Aorta (tissue), 5 donors: ENCODE measurements at regions not wholly inside any gene's neighbourhood (a gene's known extent, or its start where the extent isn't known, plus 50 kb on each side); places are given as distances from the start of the nearest gene placed in this dataset.

Experiments
- ATAC-seq: fragments of 200-7000 bp; cut with Tn5 transposase; one replicate; pipeline ENCODE4 v1.9.1; 2022; ENCODE audit warnings: moderate library complexity; ENCODE audit not compliant: low FRiP score
- DNase-seq, 2 donors: peaks; one replicate each; pipeline ENCODE4 v3.0.0-alpha.2; 2020
- H3K27ac ChIP-seq, 2 donors: one replicate each; pipeline ENCODE4 v1.5.1; 2013; ENCODE audit warnings: low read length in 2 of 2, mild to moderate bottlenecking in 2 of 2, moderate library complexity in 2 of 2, control low read depth in 1 of 2, inconsistent platforms in 1 of 2, low read depth in 1 of 2
- H3K27me3 ChIP-seq, 2 donors: one replicate each; pipeline ENCODE4 v1.6.1; 2013; ENCODE audit warnings: control low read depth in 1 of 2, low read length in 1 of 2, mild to moderate bottlenecking in 1 of 2, moderate library complexity in 1 of 2; ENCODE audit not compliant: insufficient read depth in 2 of 2, control insufficient read depth in 1 of 2
- H3K36me3 ChIP-seq, 2 donors: one replicate each; pipeline ENCODE4 v1.6.1; 2013; ENCODE audit warnings: control low read depth in 1 of 2, low read length in 1 of 2, mild to moderate bottlenecking in 1 of 2; ENCODE audit not compliant: insufficient read depth in 2 of 2, control insufficient read depth in 1 of 2
- H3K4me1 ChIP-seq, 2 donors: one replicate each; pipeline ENCODE4 v1.6.1; 2013; ENCODE audit warnings: low read length in 2 of 2, control low read depth in 1 of 2, mild to moderate bottlenecking in 1 of 2, moderate library complexity in 1 of 2; ENCODE audit not compliant: insufficient read depth in 2 of 2, control insufficient read depth in 1 of 2
- H3K4me3 ChIP-seq, 2 donors: one replicate each; pipeline ENCODE4 v1.5.1; 2013; ENCODE audit warnings: low read length in 2 of 2, control low read depth in 1 of 2, mild to moderate bottlenecking in 1 of 2
- H3K9me3 ChIP-seq: one replicate; pipeline ENCODE4 v1.6.1; 2013; ENCODE audit warnings: mild to moderate bottlenecking, low read length; ENCODE audit not compliant: control insufficient read depth
- WGBS, 2 donors: extraction: QIAGEN DNeasy Blood & Tissue Kit; methylation state at CpG; one replicate each; pipeline ENCODE4 v1.1.7; 2013; 5-methylcytosine and 5-hydroxymethylcytosine counted together
- intact Hi-C, 2 donors: fragments of 100-400 bp; cut with DNase I; formaldehyde crosslinking; loops; one replicate each; pipeline versions ENCODE4 v1.14.2 to v1.15.0; 2022
- donor health status: healthy with polysubstance abuse.
- donor health status: Bipolar disorder and iron deficiency.
- donor health status: DM: no; HTN: no; CAD: no.
- donor health status: DM: no; HTN: no; CAD: no.
- donor health status: DM: yes; HTN: yes; CAD: no.

GRCh38 chr10:91120348-91120747 lies 100.1 kb upstream of the PCGF5 start:
- ATAC-seq (no peak), DNase-seq (no peak)
- Histone ChIP-seq H3K27ac (no peak overlapping the region), H3K4me1 (peaks cover 0 to 4% of the 10 kb centered on the region in 2 donors), H3K9me3 (no peaks in the 10 kb centered on the region), H3K4me3 (no peak overlapping the region), H3K27me3 (no peaks in the 10 kb centered on the region), H3K36me3 (no peaks in the 10 kb centered on the region)
- 45 to 47% methylated on average over 2 of the region's 2 CpGs for WGBS, 2 donors
- intact Hi-C loops: no loop called here

GRCh38 chr10:91123261-91123660 lies 97.2 kb upstream of the PCGF5 start:
- H3K27me3 ChIP-seq: no peaks in the 10 kb centered on the region
- no peak overlapping the region for H3K4me3 ChIP-seq
- WGBS, 2 donors: 45 to 62% methylated on average over 5 of the region's 5 CpGs
- H3K27ac ChIP-seq: no peak overlapping the region
- ATAC-seq (no peak), DNase-seq (no peak)
- H3K36me3 ChIP-seq: no peaks in the 10 kb centered on the region
- H3K9me3 ChIP-seq: no peaks in the 10 kb centered on the region
- intact Hi-C loops: no loop called here
- H3K4me1 ChIP-seq: no peaks in the 10 kb centered on the region

GRCh38 chr10:91124016-91124415 lies 96.4 kb upstream of the PCGF5 start:
- intact Hi-C loops: no loop called here
- Histone ChIP-seq H3K36me3 (no peaks in the 10 kb centered on the region), H3K4me1 (no peaks in the 10 kb centered on the region), H3K4me3 (no peak overlapping the region), H3K27me3 (no peaks in the 10 kb centered on the region), H3K27ac (no peak overlapping the region), H3K9me3 (no peaks in the 10 kb centered on the region)
- DNase-seq (no peak), ATAC-seq (no peak)
- WGBS, 2 donors: 83 to 90% methylated on average over 2 of the region's 2 CpGs

GRCh38 chr10:91126471-91126870 lies 94.0 kb upstream of the PCGF5 start:
- Histone ChIP-seq H3K4me1 (no peaks in the 10 kb centered on the region), H3K27me3 (no peaks in the 10 kb centered on the region), H3K4me3 (no peak overlapping the region), H3K9me3 (no peaks in the 10 kb centered on the region), H3K27ac (no peak overlapping the region), H3K36me3 (no peaks in the 10 kb centered on the region)
- DNase-seq (no peak), ATAC-seq (no peak)
- WGBS, 2 donors: 93 to 95% methylated on average over 2 of the region's 2 CpGs
- intact Hi-C loops: no loop called here

DNA sequence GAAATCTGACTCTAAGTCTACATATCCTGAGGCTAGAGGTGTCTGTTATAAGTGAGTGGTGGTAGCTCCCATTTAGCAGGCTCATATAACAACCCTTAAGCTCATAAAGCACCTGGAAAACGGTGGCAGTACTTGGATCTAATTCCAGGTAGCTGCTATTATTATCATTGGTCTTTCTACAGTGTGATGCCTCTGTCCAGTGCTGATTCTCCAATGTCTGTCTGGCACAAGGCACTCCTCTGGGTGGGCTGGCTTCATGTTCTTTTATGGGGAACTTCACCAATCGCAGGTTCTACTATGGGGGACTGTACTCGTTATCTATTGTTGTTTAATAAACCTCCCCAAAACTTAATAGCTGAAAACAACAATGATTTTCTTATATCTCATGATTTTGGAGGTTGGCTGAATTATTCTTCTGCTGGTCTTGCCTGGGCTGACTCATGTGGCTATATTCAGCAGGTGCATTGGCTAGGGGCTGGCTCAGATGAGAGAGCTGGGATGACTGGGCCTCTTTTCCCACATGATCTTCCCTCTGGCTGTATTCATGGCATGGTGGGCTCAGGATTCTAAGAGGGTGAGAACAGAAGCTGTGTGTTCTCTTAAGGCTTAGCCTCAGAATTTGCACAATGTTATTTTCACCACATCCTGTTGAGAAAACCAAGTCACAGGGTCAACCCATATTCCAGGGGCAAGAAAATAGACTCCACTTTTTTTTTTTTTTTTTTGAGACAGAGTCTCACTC lies 93.0 kb upstream of the PCGF5 start:
- H3K36me3 ChIP-seq: no peaks in the 10 kb centered on the region
- DNase-seq (no peak), ATAC-seq (no peak)
- no peaks in the 10 kb centered on the region for H3K9me3 ChIP-seq
- H3K27me3 ChIP-seq: no peaks in the 10 kb centered on the region
- intact Hi-C loops: no loop called here
- no peaks in the 10 kb centered on the region for H3K4me1 ChIP-seq
- no peak overlapping the region for H3K4me3 ChIP-seq
- WGBS, 2 donors: 73 to 79% methylated on average over 3 of the region's 3 CpGs
- no peak overlapping the region for H3K27ac ChIP-seq

- ATAC-seq (no peak), DNase-seq (no peak)
- intact Hi-C loops: no loop called here
- H3K4me3 ChIP-seq: no peak overlapping the region
- H3K9me3 ChIP-seq: no peaks in the 10 kb centered on the region
- no peak overlapping the region for H3K27ac ChIP-seq
- H3K36me3 ChIP-seq: no peaks in the 10 kb centered on the region
- H3K4me1 ChIP-seq: no peaks in the 10 kb centered on the region
- 85 to 87% methylated on average over 7 of the region's 7 CpGs for whole genome bisulfite sequencing, 2 donors
- no peaks in the 10 kb centered on the region for H3K27me3 ChIP-seq
Observed at GRCh38 chr10:91135113-91135512, 85.3 kb upstream of the PCGF5 start.

DNA sequence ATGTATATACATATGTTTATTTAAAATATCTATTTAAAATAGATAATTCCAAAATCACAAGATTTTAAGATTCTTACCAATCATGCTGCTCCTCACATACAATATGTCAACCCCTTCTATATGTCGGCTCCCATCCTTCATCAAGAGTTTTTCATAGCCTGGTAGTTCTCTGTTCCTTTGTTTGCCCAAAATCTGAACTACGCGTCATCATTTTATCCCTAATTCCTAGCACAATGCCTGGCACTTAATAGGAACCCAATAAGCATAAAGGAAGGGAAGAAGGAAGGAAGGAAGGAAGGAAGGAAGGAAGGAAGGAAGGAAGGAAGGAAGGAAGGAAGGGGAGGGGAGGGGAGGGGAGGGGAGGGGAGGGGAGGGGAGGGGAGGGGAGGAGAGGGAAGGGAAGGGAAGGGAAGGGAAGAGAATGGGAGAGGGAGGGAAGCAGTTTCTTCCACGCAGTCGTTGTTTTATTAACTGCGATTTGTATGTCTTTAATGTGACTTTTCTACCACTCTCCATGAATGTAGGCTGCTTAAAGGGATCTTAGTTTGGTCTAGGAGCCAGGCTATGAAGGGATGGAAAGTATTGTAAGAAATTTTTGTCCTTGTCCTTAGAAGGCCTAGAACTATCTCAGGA lies 83.3 kb upstream of the PCGF5 start:
- DNase-seq (no peak), ATAC-seq (no peak)
- no peaks in the 10 kb centered on the region for H3K9me3 ChIP-seq
- no peaks in the 10 kb centered on the region for H3K4me1 ChIP-seq
- no peak overlapping the region for H3K27ac ChIP-seq
- WGBS, 2 donors: 94 to 96% methylated on average over 6 of the region's 6 CpGs
- intact Hi-C loops: no loop called here
- no peaks in the 10 kb centered on the region for H3K27me3 ChIP-seq
- no peaks in the 10 kb centered on the region for H3K36me3 ChIP-seq
- H3K4me3 ChIP-seq: no peak overlapping the region

- WGBS, 2 donors: 31 to 40% methylated on average over 1 of the region's 1 CpG
- Histone ChIP-seq H3K9me3 (no peaks in the 10 kb centered on the region), H3K4me3 (no peak overlapping the region)
Observed at GRCh38 chr10:91137822-91138221, 82.6 kb upstream of the PCGF5 start.

GRCh38 chr10:91140995-91141549 lies 79.4 kb upstream of the PCGF5 start:
- no peak overlapping the region for H3K27ac ChIP-seq
- ATAC-seq (no peak), DNase-seq (no peak)
- no peaks in the 10 kb centered on the region for H3K27me3 ChIP-seq
- 57 to 68% methylated on average over 6 of the region's 6 CpGs for WGBS, 2 donors
- no peaks in the 10 kb centered on the region for H3K4me1 ChIP-seq
- H3K9me3 ChIP-seq: peaks cover 2% of the 10 kb centered on the region
- intact Hi-C loops: no loop called here
- H3K4me3 ChIP-seq: no peak overlapping the region
- no peaks in the 10 kb centered on the region for H3K36me3 ChIP-seq

More at GRCh38 chr10:91137822-91138221, 82.6 kb upstream of the PCGF5 start:
- Histone ChIP-seq H3K27me3 (no peaks in the 10 kb centered on the region), H3K36me3 (no peaks in the 10 kb centered on the region), H3K4me1 (no peaks in the 10 kb centered on the region), H3K27ac (no peak overlapping the region)
- intact Hi-C loops: no loop called here
- no peak for DNase-seq
- ATAC-seq: no peak
